Esophagus squamous epithelium (tissue), 4 donors: ENCODE measurements at regions not wholly inside any gene's neighbourhood (a gene's known extent, or its start where the extent isn't known, plus 50 kb on each side); places are given as distances from the start of the nearest gene placed in this dataset.

Source experiments
- POLR2A ChIP-seq, 4 donors: fragments of 450-650 bp; IDR thresholded peaks; one replicate each; pipeline ENCODE4 v1.6.1; 2017; ENCODE audit warnings: antibody characterized with exemption in 4 of 4, mild to moderate bottlenecking in 4 of 4, moderate library complexity in 3 of 4
- TF ChIP-seq, protein P1 (sequence below), 6 experiments: fragments of 450-650 bp in 4 of 6; fragments of 200-600 bp in 2 of 6; sonication (generic) in 2 of 6; IDR thresholded peaks; one replicate each; pipeline ENCODE4 v1.5.1; 2016 to 2019; ENCODE audit warnings: antibody characterized with exemption in 6 of 6, mild to moderate bottlenecking in 4 of 6, moderate library complexity in 4 of 6

DNA sequence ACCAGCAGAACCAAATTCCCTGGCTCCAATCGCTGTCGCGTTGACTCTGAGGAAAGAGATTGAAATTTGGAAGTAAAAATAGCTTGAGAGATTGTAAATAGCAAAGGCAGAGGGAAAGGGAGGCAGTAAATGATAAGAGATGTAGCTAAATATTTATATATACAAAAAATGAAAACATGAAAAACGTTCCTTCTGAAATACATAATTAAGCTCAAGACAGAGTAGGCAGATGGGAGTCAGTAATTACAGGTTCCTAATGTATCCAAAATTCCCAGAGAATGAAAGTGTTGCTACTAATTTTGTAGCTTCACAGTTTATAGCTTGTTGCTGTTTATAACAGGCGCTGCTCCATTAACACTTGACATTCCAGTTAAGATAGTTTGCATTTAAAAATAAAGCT lies 648.7 kb downstream of the KCNA4 start:
- TF ChIP-seq, protein P1, sequence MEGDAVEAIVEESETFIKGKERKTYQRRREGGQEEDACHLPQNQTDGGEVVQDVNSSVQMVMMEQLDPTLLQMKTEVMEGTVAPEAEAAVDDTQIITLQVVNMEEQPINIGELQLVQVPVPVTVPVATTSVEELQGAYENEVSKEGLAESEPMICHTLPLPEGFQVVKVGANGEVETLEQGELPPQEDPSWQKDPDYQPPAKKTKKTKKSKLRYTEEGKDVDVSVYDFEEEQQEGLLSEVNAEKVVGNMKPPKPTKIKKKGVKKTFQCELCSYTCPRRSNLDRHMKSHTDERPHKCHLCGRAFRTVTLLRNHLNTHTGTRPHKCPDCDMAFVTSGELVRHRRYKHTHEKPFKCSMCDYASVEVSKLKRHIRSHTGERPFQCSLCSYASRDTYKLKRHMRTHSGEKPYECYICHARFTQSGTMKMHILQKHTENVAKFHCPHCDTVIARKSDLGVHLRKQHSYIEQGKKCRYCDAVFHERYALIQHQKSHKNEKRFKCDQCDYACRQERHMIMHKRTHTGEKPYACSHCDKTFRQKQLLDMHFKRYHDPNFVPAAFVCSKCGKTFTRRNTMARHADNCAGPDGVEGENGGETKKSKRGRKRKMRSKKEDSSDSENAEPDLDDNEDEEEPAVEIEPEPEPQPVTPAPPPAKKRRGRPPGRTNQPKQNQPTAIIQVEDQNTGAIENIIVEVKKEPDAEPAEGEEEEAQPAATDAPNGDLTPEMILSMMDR (IDR thresholded peaks at IDR 0.05), result no peak
- no peak for TF ChIP-seq POLR2A (IDR thresholded peaks at IDR 0.05)
